HG03097 (cell line): ENCODE measurements at regions not wholly inside any gene's neighbourhood (a gene's known extent, or its start where the extent isn't known, plus 50 kb on each side); places are given as distances from the start of the nearest gene placed in this dataset.

Experiments
- ATAC-seq: cut with Tn5 transposase; IDR thresholded peaks from one replicate; pipeline ENCODE4 v1.9.1; 2021; ENCODE audit not compliant: unreplicated experiment, low FRiP score

GRCh38 chr4:14783011-14783877, 219.0 kb upstream of the CPEB2 start:
- ATAC-seq = peak; percentile 95

GRCh38 chr4:14787221-14787620, 215.1 kb upstream of the CPEB2 start:
- no peak for ATAC-seq

GRCh38 chr4:14787894-14788293, 214.4 kb upstream of the CPEB2 start:
- ATAC-seq = no peak

- no peak for ATAC-seq
Observed at GRCh38 chr4:14790494-14790893, 211.8 kb upstream of the CPEB2 start.

GRCh38 chr4:14792702-14793227, 209.5 kb upstream of the CPEB2 start:
- ATAC-seq = no peak

- no peak for ATAC-seq
Observed at GRCh38 chr4:14800977-14801376, 201.3 kb upstream of the CPEB2 start.

- no peak for ATAC-seq
Observed at GRCh38 chr4:14802596-14802995, 199.7 kb upstream of the CPEB2 start.

GRCh38 chr4:14807856-14808255, 194.4 kb upstream of the CPEB2 start:
- no peak for ATAC-seq

- ATAC-seq = no peak
Observed at GRCh38 chr4:14809203-14809602, 193.1 kb upstream of the CPEB2 start.

GRCh38 chr4:14810121-14810520, 192.2 kb upstream of the CPEB2 start:
- ATAC-seq = no peak

- ATAC-seq = no peak
Observed at GRCh38 chr4:14810568-14810967, 191.7 kb upstream of the CPEB2 start.

GRCh38 chr4:14812101-14812500, 190.2 kb upstream of the CPEB2 start:
- ATAC-seq = no peak

GRCh38 chr4:14816623-14817261, 185.5 kb upstream of the CPEB2 start:
- ATAC-seq = no peak

- no peak for ATAC-seq
Observed at GRCh38 chr4:14824189-14824588, 178.1 kb upstream of the CPEB2 start.

- ATAC-seq = no peak
Observed at GRCh38 chr4:14827111-14827510, 175.2 kb upstream of the CPEB2 start.

GRCh38 chr4:14829795-14830194, 172.5 kb upstream of the CPEB2 start:
- ATAC-seq = no peak

GRCh38 chr4:14831416-14831815, 170.9 kb upstream of the CPEB2 start:
- no peak for ATAC-seq

- no peak for ATAC-seq
Observed at GRCh38 chr4:14833053-14833452, 169.2 kb upstream of the CPEB2 start.

- no peak for ATAC-seq
Observed at GRCh38 chr4:14834382-14834781, 167.9 kb upstream of the CPEB2 start.

GRCh38 chr4:14835288-14835687, 167.0 kb upstream of the CPEB2 start:
- ATAC-seq = no peak

- ATAC-seq = no peak
Observed at GRCh38 chr4:14835708-14836425, 166.4 kb upstream of the CPEB2 start.
